Cardiac muscle cell (in vitro differentiated cells and primary cell): ENCODE measurements at regions not wholly inside any gene's neighbourhood (a gene's known extent, or its start where the extent isn't known, plus 50 kb on each side); places are given as distances from the start of the nearest gene placed in this dataset.

ENCODE experiments used
- DNase-seq, 2 donors: peaks; one replicate each; pipeline versions ENCODE4 v3.0.0 to v3.0.0-alpha.2; 2010 to 2017; ENCODE audit warnings: low read depth in 1 of 2, low spot score in 1 of 2
- H3K27ac ChIP-seq: fragments of 200-600 bp; sonication (generic); 2 replicates; pipeline ENCODE4 v1.5.1; 2016
- H3K27me3 ChIP-seq: fragments of 200-600 bp; sonication (generic); 2 replicates; pipeline ENCODE4 v1.6.0; 2016; ENCODE audit warnings: control low read depth
- H3K36me3 ChIP-seq: fragments of 200-600 bp; sonication (generic); 2 replicates; pipeline ENCODE4 v1.5.1; 2016; ENCODE audit warnings: control low read depth
- H3K4me1 ChIP-seq: fragments of 200-600 bp; sonication (generic); 2 replicates; pipeline ENCODE4 v1.8.1; 2017; ENCODE audit warnings: low read depth, mild to moderate bottlenecking, mixed run types
- H3K4me3 ChIP-seq: fragments of 200-600 bp; sonication (generic); 2 replicates; pipeline ENCODE4 v1.5.1; 2016; ENCODE audit warnings: mild to moderate bottlenecking
- H3K9me3 ChIP-seq: fragments of 200-600 bp; sonication (generic); 2 replicates; pipeline ENCODE4 v1.5.1; 2017; ENCODE audit warnings: low read depth, mild to moderate bottlenecking, control low read depth
- CTCF ChIP-seq: IDR thresholded peaks from 2 replicates; pipeline ENCODE4 v1.5.1; 2012; ENCODE audit warnings: low read depth, mild to moderate bottlenecking, low read length

- DNase-seq: no peak
- Histone ChIP-seq H3K4me1 (no peaks in the 10 kb centered on the region), H3K27me3 (no peaks in the 10 kb centered on the region), H3K9me3 (no peaks in the 10 kb centered on the region), H3K4me3 (no peak overlapping the region), H3K27ac (no peak overlapping the region), H3K36me3 (no peaks in the 10 kb centered on the region)
- no peak for TF ChIP-seq CTCF
Measured at GRCh38 chr18:44179693-44180092, 501.0 kb upstream of the SETBP1 start.

GRCh38 chr18:44180683-44181082, 500.0 kb upstream of the SETBP1 start:
- Histone ChIP-seq H3K9me3 (no peaks in the 10 kb centered on the region), H3K4me1 (no peaks in the 10 kb centered on the region), H3K4me3 (no peak overlapping the region), H3K27me3 (no peaks in the 10 kb centered on the region), H3K27ac (no peak overlapping the region), H3K36me3 (no peaks in the 10 kb centered on the region)
- peak; percentile 3 to 50 for DNase-seq
- no peak for TF ChIP-seq CTCF

GRCh38 chr18:44181951-44182747, 498.5 kb upstream of the SETBP1 start:
- TF ChIP-seq CTCF: no peak
- Histone ChIP-seq H3K27ac (no peak overlapping the region), H3K27me3 (no peaks in the 10 kb centered on the region), H3K9me3 (no peaks in the 10 kb centered on the region), H3K4me1 (no peaks in the 10 kb centered on the region), H3K36me3 (no peaks in the 10 kb centered on the region), H3K4me3 (no peak overlapping the region)
- no peak for DNase-seq

- Histone ChIP-seq H3K4me3 (no peak overlapping the region), H3K4me1 (no peaks in the 10 kb centered on the region), H3K36me3 (no peaks in the 10 kb centered on the region), H3K27ac (no peak overlapping the region), H3K27me3 (no peaks in the 10 kb centered on the region), H3K9me3 (no peaks in the 10 kb centered on the region)
- DNase-seq: no peak
- TF ChIP-seq CTCF: no peak
Measured at GRCh38 chr18:44186001-44186400, 494.7 kb upstream of the SETBP1 start.

GRCh38 chr18:44187090-44187489, 493.6 kb upstream of the SETBP1 start:
- no peak overlapping the region for H3K4me3 ChIP-seq
- no peak for DNase-seq
- no peaks in the 10 kb centered on the region for H3K36me3 ChIP-seq
- H3K27ac ChIP-seq: no peak overlapping the region
- no peaks in the 10 kb centered on the region for H3K4me1 ChIP-seq
- TF ChIP-seq CTCF: no peak
- no peaks in the 10 kb centered on the region for H3K27me3 ChIP-seq
- H3K9me3 ChIP-seq: no peaks in the 10 kb centered on the region
